Gastroesophageal sphincter (tissue), 3 donors: ENCODE measurements at regions not wholly inside any gene's neighbourhood (a gene's known extent, or its start where the extent isn't known, plus 50 kb on each side); places are given as distances from the start of the nearest gene placed in this dataset.

Experiments
- CTCF ChIP-seq, 4 experiments: fragments of 200-600 bp in 2 of 4; fragments of 450-650 bp in 2 of 4; sonication (generic) in 1 of 4; IDR thresholded peaks; one replicate each; pipeline ENCODE4 v1.5.1; 2017 to 2019; ENCODE audit warnings: antibody characterized with exemption in 4 of 4, mild to moderate bottlenecking in 2 of 4, moderate library complexity in 2 of 4
- POLR2AphosphoS5 ChIP-seq: sonication (generic); formaldehyde crosslinking; IDR thresholded peaks from one replicate; pipeline ENCODE4 v1.6.1; 2017; ENCODE audit warnings: antibody characterized with exemption

- no peak for TF ChIP-seq CTCF (IDR thresholded peaks at IDR 0.05)
- no peak for TF ChIP-seq POLR2AphosphoS5
These were observed 966.3 kb upstream of the C9orf72 start for GRCh38 chr9:28539434-28540070.
